T-helper 17 cell (primary cell): ENCODE measurements at regions not wholly inside any gene's neighbourhood (a gene's known extent, or its start where the extent isn't known, plus 50 kb on each side); places are given as distances from the start of the nearest gene placed in this dataset.

Source experiments
- ATAC-seq: fragments of 150-1000 bp; cut with Tn5 transposase; 2 replicates; pipeline ENCODE4 v1.10.0; 2021; ENCODE audit warnings: mild to moderate bottlenecking, moderate library complexity
- DNase-seq, 3 donors: peaks; one replicate each; pipeline versions ENCODE4 v3.0.0 to v3.0.0-alpha.2; 2020 to 2021
- H3K9me3 ChIP-seq: one replicate; pipeline ENCODE4 v1.7.0; 2013; ENCODE audit warnings: low read length, mild to moderate bottlenecking; ENCODE audit not compliant: control insufficient read depth, poor library complexity, severe bottlenecking
- H3K27ac Mint-ChIP-seq: one replicate; pipeline ENCODE4 v1.8.0; 2022; ENCODE audit warnings: mild to moderate bottlenecking, moderate library complexity, mixed read lengths
- H3K27me3 Mint-ChIP-seq: one replicate; pipeline ENCODE4 v1.8.0; 2022; ENCODE audit warnings: mixed read lengths
- H3K36me3 Mint-ChIP-seq: one replicate; pipeline ENCODE4 v1.8.0; 2022; ENCODE audit warnings: low read depth, mixed read lengths
- H3K4me1 Mint-ChIP-seq: one replicate; pipeline ENCODE4 v1.8.0; 2022; ENCODE audit warnings: mild to moderate bottlenecking, mixed read lengths
- H3K4me3 Mint-ChIP-seq: one replicate; pipeline ENCODE4 v1.8.0; 2022; ENCODE audit warnings: mild to moderate bottlenecking, moderate library complexity, mixed read lengths

- no peak overlapping the region for H3K4me3 Mint-ChIP-seq
- H3K27ac Mint-ChIP-seq: no peak overlapping the region
- no peaks in the 10 kb centered on the region for H3K27me3 Mint-ChIP-seq
- no peaks in the 10 kb centered on the region for H3K36me3 Mint-ChIP-seq
- H3K4me1 Mint-ChIP-seq: no peaks in the 10 kb centered on the region
- H3K9me3 ChIP-seq: no peaks in the 10 kb centered on the region
- no peak for ATAC-seq
- DNase-seq: no peak
These were observed 185.3 kb upstream of the POU3F3 start for GRCh38 chr2:104668631-104669030.

- no peak overlapping the region for H3K27ac Mint-ChIP-seq
These were observed 180.7 kb upstream of the POU3F3 start for GRCh38 chr2:104673225-104673624.

GRCh38 chr2:104678181-104678580 is 175.7 kb upstream of the POU3F3 start:
- Mint-ChIP-seq H3K27me3 (no peaks in the 10 kb centered on the region), H3K4me1 (no peaks in the 10 kb centered on the region), H3K36me3 (no peaks in the 10 kb centered on the region), H3K4me3 (no peak overlapping the region), H3K27ac (no peak overlapping the region)
- DNase-seq (no peak), ATAC-seq (no peak)
- H3K9me3 ChIP-seq: no peaks in the 10 kb centered on the region

More at GRCh38 chr2:104673225-104673624, 180.7 kb upstream of the POU3F3 start:
- no peaks in the 10 kb centered on the region for H3K9me3 ChIP-seq
- H3K36me3 Mint-ChIP-seq: no peaks in the 10 kb centered on the region
- H3K4me3 Mint-ChIP-seq: no peak overlapping the region
- DNase-seq (no peak), ATAC-seq (no peak)
- no peaks in the 10 kb centered on the region for H3K4me1 Mint-ChIP-seq
- no peaks in the 10 kb centered on the region for H3K27me3 Mint-ChIP-seq

- ATAC-seq: no peak
- Mint-ChIP-seq H3K4me1 (no peaks in the 10 kb centered on the region), H3K36me3 (no peaks in the 10 kb centered on the region), H3K27me3 (no peaks in the 10 kb centered on the region), H3K4me3 (no peak overlapping the region), H3K27ac (no peak overlapping the region)
- DNase-seq: no peak
- H3K9me3 ChIP-seq: no peaks in the 10 kb centered on the region
These were observed 168.3 kb upstream of the POU3F3 start for GRCh38 chr2:104685591-104685990.

- DNase-seq (no peak), ATAC-seq (no peak)
- Mint-ChIP-seq H3K27ac (no peak overlapping the region), H3K4me1 (no peaks in the 10 kb centered on the region), H3K27me3 (no peaks in the 10 kb centered on the region), H3K4me3 (no peak overlapping the region), H3K36me3 (no peaks in the 10 kb centered on the region)
- H3K9me3 ChIP-seq: no peaks in the 10 kb centered on the region
These were observed 166.8 kb upstream of the POU3F3 start for GRCh38 chr2:104687147-104687546.

GRCh38 chr2:104690255-104690984 is 163.5 kb upstream of the POU3F3 start:
- no peaks in the 10 kb centered on the region for H3K9me3 ChIP-seq
- no peak for ATAC-seq
- no peaks in the 10 kb centered on the region for H3K36me3 Mint-ChIP-seq
- H3K27me3 Mint-ChIP-seq: no peaks in the 10 kb centered on the region
- DNase-seq: no peak
- H3K27ac Mint-ChIP-seq: no peak overlapping the region
- H3K4me3 Mint-ChIP-seq: no peak overlapping the region
- no peaks in the 10 kb centered on the region for H3K4me1 Mint-ChIP-seq

GRCh38 chr2:104698276-104698675 is 155.6 kb upstream of the POU3F3 start:
- Mint-ChIP-seq H3K4me3 (no peak overlapping the region), H3K4me1 (no peaks in the 10 kb centered on the region), H3K27me3 (peaks cover 5% of the 10 kb centered on the region), H3K36me3 (no peaks in the 10 kb centered on the region), H3K27ac (no peak overlapping the region)
- ATAC-seq (no peak), DNase-seq (no peak)
- no peaks in the 10 kb centered on the region for H3K9me3 ChIP-seq

GRCh38 chr2:104701411-104701911 is 152.5 kb upstream of the POU3F3 start:
- DNase-seq: no peak
- no peak overlapping the region for H3K4me3 Mint-ChIP-seq
- ATAC-seq: no peak
- H3K36me3 Mint-ChIP-seq: no peaks in the 10 kb centered on the region
- H3K9me3 ChIP-seq: no peaks in the 10 kb centered on the region
- H3K4me1 Mint-ChIP-seq: no peaks in the 10 kb centered on the region
- no peak overlapping the region for H3K27ac Mint-ChIP-seq
- peaks cover 5% of the 10 kb centered on the region for H3K27me3 Mint-ChIP-seq

- H3K36me3 Mint-ChIP-seq: no peaks in the 10 kb centered on the region
These were observed 151.7 kb upstream of the POU3F3 start for GRCh38 chr2:104702031-104702850.

GRCh38 chr2:104703669-104704068 is 150.2 kb upstream of the POU3F3 start:
- ATAC-seq (no peak), DNase-seq (no peak)
- Mint-ChIP-seq H3K27ac (no peak overlapping the region), H3K4me1 (no peaks in the 10 kb centered on the region), H3K36me3 (no peaks in the 10 kb centered on the region), H3K4me3 (no peak overlapping the region), H3K27me3 (no peaks in the 10 kb centered on the region)
- no peaks in the 10 kb centered on the region for H3K9me3 ChIP-seq

More at GRCh38 chr2:104702031-104702850, 151.7 kb upstream of the POU3F3 start:
- no peak for ATAC-seq
- no peaks in the 10 kb centered on the region for H3K4me1 Mint-ChIP-seq
- no peaks in the 10 kb centered on the region for H3K9me3 ChIP-seq
- H3K27me3 Mint-ChIP-seq: peaks cover 5% of the 10 kb centered on the region
- H3K27ac Mint-ChIP-seq: no peak overlapping the region
- no peak overlapping the region for H3K4me3 Mint-ChIP-seq
- DNase-seq: no peak

GRCh38 chr2:104704496-104705245 is 149.2 kb upstream of the POU3F3 start:
- H3K27ac Mint-ChIP-seq: no peak overlapping the region
- no peak for DNase-seq
- no peak for ATAC-seq
- H3K9me3 ChIP-seq: no peaks in the 10 kb centered on the region
- H3K36me3 Mint-ChIP-seq: no peaks in the 10 kb centered on the region
- H3K4me1 Mint-ChIP-seq: no peaks in the 10 kb centered on the region
- H3K4me3 Mint-ChIP-seq: no peak overlapping the region
- H3K27me3 Mint-ChIP-seq: no peaks in the 10 kb centered on the region

- ATAC-seq (no peak), DNase-seq (no peak)
- H3K9me3 ChIP-seq: no peaks in the 10 kb centered on the region
- Mint-ChIP-seq H3K27ac (no peak overlapping the region), H3K27me3 (no peaks in the 10 kb centered on the region), H3K4me3 (no peak overlapping the region), H3K36me3 (no peaks in the 10 kb centered on the region), H3K4me1 (no peaks in the 10 kb centered on the region)
These were observed 146.9 kb upstream of the POU3F3 start for GRCh38 chr2:104707056-104707455.

GRCh38 chr2:104708967-104709366 is 144.9 kb upstream of the POU3F3 start:
- H3K4me1 Mint-ChIP-seq: no peaks in the 10 kb centered on the region
- ATAC-seq (no peak), DNase-seq (no peak)
- no peak overlapping the region for H3K27ac Mint-ChIP-seq
- no peaks in the 10 kb centered on the region for H3K36me3 Mint-ChIP-seq
- H3K4me3 Mint-ChIP-seq: no peak overlapping the region
- H3K9me3 ChIP-seq: no peaks in the 10 kb centered on the region
- no peaks in the 10 kb centered on the region for H3K27me3 Mint-ChIP-seq
